HG03135 (cell line): ENCODE measurements at regions not wholly inside any gene's neighbourhood (a gene's known extent, or its start where the extent isn't known, plus 50 kb on each side); places are given as distances from the start of the nearest gene placed in this dataset.

Experiments
- ATAC-seq: cut with Tn5 transposase; IDR thresholded peaks from one replicate; pipeline ENCODE4 v1.9.1; 2021; ENCODE audit warnings: mild to moderate bottlenecking, moderate library complexity; ENCODE audit not compliant: unreplicated experiment

GRCh38 chr13:73601708-73602107 is 532.5 kb downstream of the KLF12 start:
- no peak for ATAC-seq

GRCh38 chr13:73599232-73600128 is 534.7 kb downstream of the KLF12 start:
- no peak for ATAC-seq

GRCh38 chr13:73598020-73598712 is 536.0 kb downstream of the KLF12 start:
- no peak for ATAC-seq

GRCh38 chr13:73596382-73596781 is 537.6 kb downstream of the KLF5 start:
- no peak for ATAC-seq

- ATAC-seq = no peak
These were observed 534.5 kb downstream of the KLF5 start for GRCh38 chr13:73593199-73593765.

GRCh38 chr13:73591861-73592260 is 533.1 kb downstream of the KLF5 start:
- no peak for ATAC-seq

- ATAC-seq = no peak
These were observed 532.0 kb downstream of the KLF5 start for GRCh38 chr13:73590795-73591194.

GRCh38 chr13:73585236-73585635 is 526.4 kb downstream of the KLF5 start:
- ATAC-seq = no peak

GRCh38 chr13:73583331-73583730 is 524.5 kb downstream of the KLF5 start:
- ATAC-seq = no peak

- no peak for ATAC-seq
These were observed 521.9 kb downstream of the KLF5 start for GRCh38 chr13:73580513-73581267.

- no peak for ATAC-seq
These were observed 520.9 kb downstream of the KLF5 start for GRCh38 chr13:73579574-73580274.

GRCh38 chr13:73578251-73578875 is 519.6 kb downstream of the KLF5 start:
- no peak for ATAC-seq

- no peak for ATAC-seq
These were observed 517.5 kb downstream of the KLF5 start for GRCh38 chr13:73576291-73576690.

GRCh38 chr13:73572824-73573223 is 514.0 kb downstream of the KLF5 start:
- no peak for ATAC-seq

- ATAC-seq = no peak
These were observed 512.6 kb downstream of the KLF5 start for GRCh38 chr13:73571376-73571775.

GRCh38 chr13:73556902-73557301 is 498.1 kb downstream of the KLF5 start:
- no peak for ATAC-seq

GRCh38 chr13:73556128-73556527 is 497.3 kb downstream of the KLF5 start:
- ATAC-seq = no peak

GRCh38 chr13:73551736-73552135 is 492.9 kb downstream of the KLF5 start:
- ATAC-seq = no peak

GRCh38 chr13:73549717-73550116 is 490.9 kb downstream of the KLF5 start:
- no peak for ATAC-seq

- ATAC-seq = no peak
These were observed 489.6 kb downstream of the KLF5 start for GRCh38 chr13:73548449-73548848.
